ENCODE measurements at regions not wholly inside any gene's neighbourhood (a gene's known extent, or its start where the extent isn't known, plus 50 kb on each side); places are given as distances from the start of the nearest gene placed in this dataset.

DNA sequence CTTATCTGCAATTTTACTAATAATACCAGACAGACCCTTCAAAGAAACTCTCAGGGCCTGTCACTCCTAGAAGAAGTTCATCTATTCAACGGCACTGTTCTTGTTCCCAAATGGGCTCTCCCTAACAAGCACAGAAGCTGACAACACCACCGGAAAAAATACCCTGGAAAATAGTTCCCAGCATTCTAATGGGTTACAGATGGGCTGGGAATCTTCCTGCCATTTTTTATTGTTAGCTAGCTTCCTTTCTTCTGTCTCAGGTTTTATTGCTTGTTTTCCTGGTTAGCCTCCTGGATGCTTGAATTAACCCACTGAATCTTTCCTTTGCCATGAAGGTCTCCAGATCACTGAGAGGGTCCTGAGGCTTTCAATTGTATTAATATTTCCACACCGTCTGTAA, 689.8 kb upstream of the NRP1 start:
- Histone ChIP-seq H3K4me1 (no peaks in the 10 kb centered on the region), H3K4me3 (no peak overlapping the region), H3K9me3 (replicated peaks) (no peaks in the 10 kb centered on the region), H3K36me3 (no peaks in the 10 kb centered on the region), H3K27me3 (ENCODE audit: low read depth) (no peaks in the 10 kb centered on the region), H3K27ac (replicated peaks) (no peak overlapping the region)
- DNase-seq = no peak
- TF ChIP-seq, protein P1, sequence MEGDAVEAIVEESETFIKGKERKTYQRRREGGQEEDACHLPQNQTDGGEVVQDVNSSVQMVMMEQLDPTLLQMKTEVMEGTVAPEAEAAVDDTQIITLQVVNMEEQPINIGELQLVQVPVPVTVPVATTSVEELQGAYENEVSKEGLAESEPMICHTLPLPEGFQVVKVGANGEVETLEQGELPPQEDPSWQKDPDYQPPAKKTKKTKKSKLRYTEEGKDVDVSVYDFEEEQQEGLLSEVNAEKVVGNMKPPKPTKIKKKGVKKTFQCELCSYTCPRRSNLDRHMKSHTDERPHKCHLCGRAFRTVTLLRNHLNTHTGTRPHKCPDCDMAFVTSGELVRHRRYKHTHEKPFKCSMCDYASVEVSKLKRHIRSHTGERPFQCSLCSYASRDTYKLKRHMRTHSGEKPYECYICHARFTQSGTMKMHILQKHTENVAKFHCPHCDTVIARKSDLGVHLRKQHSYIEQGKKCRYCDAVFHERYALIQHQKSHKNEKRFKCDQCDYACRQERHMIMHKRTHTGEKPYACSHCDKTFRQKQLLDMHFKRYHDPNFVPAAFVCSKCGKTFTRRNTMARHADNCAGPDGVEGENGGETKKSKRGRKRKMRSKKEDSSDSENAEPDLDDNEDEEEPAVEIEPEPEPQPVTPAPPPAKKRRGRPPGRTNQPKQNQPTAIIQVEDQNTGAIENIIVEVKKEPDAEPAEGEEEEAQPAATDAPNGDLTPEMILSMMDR (IDR thresholded peaks at IDR 0.05; ENCODE audit: borderline replicate concordance) = no peak
- intact Hi-C loops (cut with micrococcal nuclease) = no loop called here

DNA sequence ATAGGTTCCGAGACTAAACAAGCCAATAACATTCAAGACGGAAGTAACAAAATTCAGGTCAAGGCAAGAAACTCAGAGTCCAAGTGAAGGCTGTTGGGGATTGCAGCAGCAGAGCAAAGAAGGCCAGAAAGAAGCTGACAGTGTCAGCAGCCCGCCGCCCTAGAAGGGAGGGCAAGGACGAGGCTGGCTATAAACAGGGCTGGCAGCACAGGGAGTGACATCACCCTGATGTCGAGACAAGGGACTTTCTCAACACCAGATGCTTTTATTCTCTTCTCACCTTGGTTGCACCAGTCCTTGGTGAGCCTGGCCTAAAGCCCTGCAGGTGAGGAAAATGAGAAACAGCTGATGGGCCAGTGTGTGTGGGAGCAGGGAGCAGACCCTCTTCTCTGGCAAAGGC, 687.7 kb upstream of the NRP1 start:
- Histone ChIP-seq H3K4me3 (no peak overlapping the region), H3K36me3 (no peaks in the 10 kb centered on the region), H3K4me1 (no peaks in the 10 kb centered on the region), H3K27me3 (ENCODE audit: low read depth) (no peaks in the 10 kb centered on the region), H3K27ac (replicated peaks) (no peak overlapping the region), H3K9me3 (replicated peaks) (no peaks in the 10 kb centered on the region)
- TF ChIP-seq, protein P1 (IDR thresholded peaks at IDR 0.05; ENCODE audit: borderline replicate concordance) = no peak
- DNase-seq = no peak
- intact Hi-C loops (cut with micrococcal nuclease) = no loop called here

DNA sequence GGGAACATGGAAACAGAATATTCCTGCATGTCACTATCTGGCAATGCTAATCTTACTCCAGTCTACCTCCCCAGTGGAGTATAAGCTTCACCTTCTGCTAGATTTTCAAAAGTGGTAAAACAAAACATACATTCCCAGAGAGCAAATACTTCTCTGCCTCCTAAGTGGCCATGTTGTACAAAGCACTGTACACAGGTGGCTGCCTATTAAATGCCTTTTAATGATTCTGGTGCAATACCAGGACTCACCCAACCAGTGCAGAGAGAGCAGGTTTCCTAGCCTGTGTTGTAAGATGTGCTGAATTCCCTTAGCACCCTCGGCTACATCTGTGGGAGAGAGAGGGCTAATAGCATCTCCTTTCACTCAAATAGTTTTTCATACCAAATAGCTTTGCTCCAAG, 684.3 kb upstream of the NRP1 start:
- no peaks in the 10 kb centered on the region for H3K4me1 ChIP-seq
- no peaks in the 10 kb centered on the region for H3K36me3 ChIP-seq
- H3K27ac ChIP-seq (replicated peaks) = no peak overlapping the region
- DNase-seq = no peak
- H3K4me3 ChIP-seq = no peak overlapping the region
- intact Hi-C loops (cut with micrococcal nuclease) = no loop called here
- no peaks in the 10 kb centered on the region for H3K9me3 ChIP-seq (replicated peaks)
- H3K27me3 ChIP-seq (ENCODE audit: low read depth) = no peaks in the 10 kb centered on the region
- TF ChIP-seq, protein P1 (IDR thresholded peaks at IDR 0.05; ENCODE audit: borderline replicate concordance) = no peak

DNA sequence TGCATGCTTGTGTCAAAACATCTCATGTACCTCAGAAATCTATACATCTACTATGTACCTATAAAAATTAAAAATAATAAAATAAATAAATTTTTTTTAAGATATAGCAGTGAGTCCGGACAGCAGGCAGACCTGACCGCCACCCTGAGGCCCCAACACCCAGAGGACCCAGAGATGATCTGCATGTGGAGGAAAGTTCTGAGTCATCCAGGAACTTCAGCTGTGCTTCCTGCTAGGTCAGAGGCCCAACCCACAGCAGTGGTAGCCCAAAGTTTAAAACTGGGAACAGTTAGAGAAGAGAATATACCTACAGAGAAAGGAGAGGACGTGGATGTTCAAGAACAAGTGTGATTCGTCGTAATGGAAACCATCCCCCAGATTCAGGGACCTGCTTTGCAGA, 683.7 kb upstream of the NRP1 start:
- Histone ChIP-seq H3K27me3 (ENCODE audit: low read depth) (no peaks in the 10 kb centered on the region), H3K4me1 (no peaks in the 10 kb centered on the region), H3K27ac (replicated peaks) (no peak overlapping the region), H3K4me3 (no peak overlapping the region), H3K9me3 (replicated peaks) (no peaks in the 10 kb centered on the region), H3K36me3 (no peaks in the 10 kb centered on the region)
- intact Hi-C loops (cut with micrococcal nuclease) = no loop called here
- TF ChIP-seq, protein P1 (IDR thresholded peaks at IDR 0.05; ENCODE audit: borderline replicate concordance) = no peak
- no peak for DNase-seq

DNA sequence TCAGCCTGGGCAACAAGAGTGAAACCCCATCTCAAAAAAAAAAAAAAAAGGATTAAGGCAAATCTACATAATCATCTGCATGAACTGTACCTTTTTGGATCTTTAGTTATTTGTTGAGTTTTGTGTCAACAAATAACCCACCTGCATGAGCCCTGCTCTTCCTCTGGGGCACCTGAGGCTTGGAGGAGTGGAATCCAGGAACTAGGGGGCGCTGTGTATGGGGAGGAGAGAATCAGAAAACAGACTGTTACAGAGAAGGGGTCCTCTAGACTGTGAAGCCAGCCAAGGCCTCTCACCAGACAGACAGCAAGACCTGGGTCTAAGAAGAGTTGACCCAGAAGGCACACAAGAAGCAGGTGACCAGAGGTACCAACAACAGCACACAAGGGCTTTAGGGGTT, 682.8 kb upstream of the NRP1 start:
- H3K36me3 ChIP-seq = no peaks in the 10 kb centered on the region
- no peaks in the 10 kb centered on the region for H3K9me3 ChIP-seq (replicated peaks)
- H3K27ac ChIP-seq (replicated peaks) = no peak overlapping the region
- TF ChIP-seq, protein P1 (IDR thresholded peaks at IDR 0.05; ENCODE audit: borderline replicate concordance) = no peak
- intact Hi-C loops (cut with micrococcal nuclease) = no loop called here
- H3K27me3 ChIP-seq (ENCODE audit: low read depth) = no peaks in the 10 kb centered on the region
- no peaks in the 10 kb centered on the region for H3K4me1 ChIP-seq
- H3K4me3 ChIP-seq = no peak overlapping the region
- no peak for DNase-seq

DNA sequence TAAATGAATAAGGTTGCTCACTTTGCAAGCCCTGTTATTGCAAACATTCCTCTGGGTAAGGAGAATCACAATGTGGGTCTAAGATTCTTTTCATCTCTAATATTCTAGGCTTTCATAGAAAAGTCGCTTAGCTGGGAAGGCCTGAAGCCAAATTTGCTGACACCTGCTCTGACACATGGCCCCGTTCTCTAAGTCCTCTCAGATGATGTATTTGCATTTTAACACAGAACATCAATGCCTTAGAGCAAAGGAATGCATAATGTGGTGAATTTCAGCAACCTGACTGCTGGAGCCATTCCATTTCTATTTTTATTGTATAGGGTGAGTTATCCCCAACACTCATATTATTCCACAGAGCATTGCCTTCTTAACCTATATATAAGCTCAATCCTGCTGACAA, 682.1 kb upstream of the NRP1 start:
- no peak for DNase-seq
- TF ChIP-seq, protein P1 (IDR thresholded peaks at IDR 0.05; ENCODE audit: borderline replicate concordance) = no peak
- no peaks in the 10 kb centered on the region for H3K27me3 ChIP-seq (ENCODE audit: low read depth)
- no peaks in the 10 kb centered on the region for H3K9me3 ChIP-seq (replicated peaks)
- no peaks in the 10 kb centered on the region for H3K4me1 ChIP-seq
- H3K4me3 ChIP-seq = no peak overlapping the region
- no peaks in the 10 kb centered on the region for H3K36me3 ChIP-seq
- intact Hi-C loops (cut with micrococcal nuclease) = no loop called here
- H3K27ac ChIP-seq (replicated peaks) = no peak overlapping the region

Data from left ventricle myocardium inferior (tissue), 1 donor.